BE2C (cell line): ENCODE measurements at regions not wholly inside any gene's neighbourhood (a gene's known extent, or its start where the extent isn't known, plus 50 kb on each side); places are given as distances from the start of the nearest gene placed in this dataset.
A peak's percentile ranks its signal among the peaks of the same experiment; 100 is the strongest.

ENCODE experiments used
- DNase-seq: peaks from one replicate; pipeline ENCODE4 v3.0.0-alpha.2; 2020
- H3K27me3 ChIP-seq: fragments of 250-450 bp; sonication (Bioruptor Pico); 2 replicates; pipeline ENCODE4 v1.5.1; 2020; ENCODE audit warnings: mild to moderate bottlenecking
- H3K36me3 ChIP-seq: fragments of 250-450 bp; sonication (Bioruptor Pico); 2 replicates; pipeline ENCODE4 v1.5.1; 2020; ENCODE audit warnings: mild to moderate bottlenecking
- H3K4me1 ChIP-seq: fragments of 250-450 bp; sonication (Bioruptor Pico); 2 replicates; pipeline ENCODE4 v1.5.1; 2020
- H3K4me3 ChIP-seq: 2 replicates; pipeline ENCODE4 v1.5.1; 2011; ENCODE audit warnings: low read depth, low read length
- H3K9me3 ChIP-seq: fragments of 250-450 bp; sonication (Bioruptor Pico); 2 replicates; pipeline ENCODE4 v1.5.1; 2020
- CTCF ChIP-seq: IDR thresholded peaks from 2 replicates; pipeline ENCODE4 v1.5.1; 2012; ENCODE audit warnings: mild to moderate bottlenecking, low read depth, low read length

GRCh38 chr1:36585569-36586548 is 103.1 kb upstream of the CSF3R start:
- peak; percentile 32 for DNase-seq
- Histone ChIP-seq H3K4me1 (no peaks in the 10 kb centered on the region), H3K4me3 (peak overlapping the region; percentile 38)

GRCh38 chr1:36584874-36585453 is 102.3 kb upstream of the CSF3R start:
- Histone ChIP-seq H3K9me3 (no peaks in the 10 kb centered on the region), H3K36me3 (no peaks in the 10 kb centered on the region), H3K4me1 (no peaks in the 10 kb centered on the region), H3K4me3 (no peak overlapping the region), H3K27me3 (no peaks in the 10 kb centered on the region)
- no peak for TF ChIP-seq CTCF
- DNase-seq: no peak

More at GRCh38 chr1:36585569-36586548, 103.1 kb upstream of the CSF3R start:
- Histone ChIP-seq H3K27me3 (no peaks in the 10 kb centered on the region), H3K36me3 (no peaks in the 10 kb centered on the region), H3K9me3 (no peaks in the 10 kb centered on the region)
- TF ChIP-seq CTCF: no peak

DNA sequence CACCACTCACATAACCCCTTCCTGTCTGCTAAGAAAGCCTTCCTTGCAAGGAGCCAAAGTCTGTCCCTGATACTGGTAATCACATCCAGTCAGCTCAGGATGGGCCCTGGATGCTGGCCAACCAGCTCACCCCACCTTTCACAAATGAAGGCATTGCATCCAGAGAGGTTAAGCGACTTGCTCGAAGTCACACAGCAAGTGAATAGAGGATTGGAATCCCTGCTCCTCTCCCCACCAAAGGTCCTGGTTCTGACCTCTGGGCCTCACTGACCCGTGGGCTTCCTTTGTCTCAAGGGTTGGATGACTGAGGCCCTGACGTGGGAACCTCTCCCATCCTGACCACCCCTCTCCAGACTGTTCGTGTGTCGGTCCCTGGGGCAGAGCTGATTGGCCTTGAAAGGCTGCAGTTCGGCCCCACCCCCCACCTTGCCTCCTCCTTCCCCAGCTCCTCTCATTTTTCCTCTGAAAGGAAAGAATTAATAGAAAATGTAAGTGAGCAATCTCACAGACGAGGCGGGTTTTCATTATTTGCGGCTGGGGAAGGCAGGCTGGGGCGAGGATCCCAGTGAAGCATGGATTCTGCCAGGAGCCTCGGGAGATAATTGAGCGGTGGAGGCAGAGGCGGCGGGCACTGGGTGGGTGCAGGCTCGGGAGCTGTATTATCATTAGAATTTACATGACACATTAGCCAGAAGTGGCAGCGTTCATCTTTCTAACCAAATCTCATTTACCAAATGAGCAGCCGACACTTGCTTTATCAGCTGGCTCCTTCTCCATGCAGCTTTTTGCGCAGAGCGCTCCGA is 101.5 kb upstream of the CSF3R start:
- H3K9me3 ChIP-seq: no peaks in the 10 kb centered on the region
- DNase-seq: no peak
- H3K4me1 ChIP-seq: no peaks in the 10 kb centered on the region
- H3K36me3 ChIP-seq: no peaks in the 10 kb centered on the region
- no peak overlapping the region for H3K4me3 ChIP-seq
- no peaks in the 10 kb centered on the region for H3K27me3 ChIP-seq
- TF ChIP-seq CTCF: no peak

- no peak for DNase-seq
- Histone ChIP-seq H3K9me3 (no peaks in the 10 kb centered on the region), H3K4me3 (no peak overlapping the region), H3K27me3 (no peaks in the 10 kb centered on the region), H3K4me1 (no peaks in the 10 kb centered on the region), H3K36me3 (no peaks in the 10 kb centered on the region)
- TF ChIP-seq CTCF: no peak
Observed at GRCh38 chr1:36583080-36583479, 100.4 kb upstream of the CSF3R start.

GRCh38 chr1:36582066-36582755 is 99.5 kb upstream of the CSF3R start:
- Histone ChIP-seq H3K4me3 (no peak overlapping the region), H3K9me3 (no peaks in the 10 kb centered on the region), H3K36me3 (no peaks in the 10 kb centered on the region), H3K27me3 (no peaks in the 10 kb centered on the region), H3K4me1 (no peaks in the 10 kb centered on the region)
- DNase-seq: no peak
- TF ChIP-seq CTCF: no peak
